ENCODE measurements at regions not wholly inside any gene's neighbourhood (a gene's known extent, or its start where the extent isn't known, plus 50 kb on each side); places are given as distances from the start of the nearest gene placed in this dataset.

- DNase-seq: no peak
Measured at GRCh38 chr15:69780981-69781380, 316.7 kb downstream of the TLE3 start.

GRCh38 chr15:69781411-69782125, 316.1 kb downstream of the TLE3 start:
- DNase-seq: no peak

- DNase-seq: no peak
Measured at GRCh38 chr15:69782139-69782658, 315.5 kb downstream of the TLE3 start.

GRCh38 chr15:69782809-69783208, 314.9 kb downstream of the TLE3 start:
- DNase-seq: no peak

- DNase-seq: no peak
Measured at GRCh38 chr15:69783211-69783610, 314.5 kb downstream of the TLE3 start.

GRCh38 chr15:69784798-69785566, 312.7 kb downstream of the TLE3 start:
- DNase-seq: no peak

GRCh38 chr15:69786136-69786701, 311.5 kb downstream of the TLE3 start:
- no peak for DNase-seq

- DNase-seq: no peak
Measured at GRCh38 chr15:69787791-69788190, 309.9 kb downstream of the TLE3 start.

GRCh38 chr15:69789648-69790393, 307.9 kb downstream of the TLE3 start:
- no peak for DNase-seq

GRCh38 chr15:69790632-69791031, 307.1 kb downstream of the TLE3 start:
- no peak for DNase-seq

GRCh38 chr15:69792823-69793222, 304.9 kb downstream of the TLE3 start:
- DNase-seq: no peak

GRCh38 chr15:69793431-69793780, 304.3 kb downstream of the TLE3 start:
- no peak for DNase-seq

- no peak for DNase-seq
Measured at GRCh38 chr15:69793781-69794451, 303.8 kb downstream of the TLE3 start.

GRCh38 chr15:69794645-69795469, 302.9 kb downstream of the TLE3 start:
- no peak for DNase-seq

- DNase-seq: no peak
Measured at GRCh38 chr15:69795601-69796000, 302.1 kb downstream of the TLE3 start.

GRCh38 chr15:69797051-69797595, 300.6 kb downstream of the TLE3 start:
- no peak for DNase-seq

GRCh38 chr15:69797615-69798014, 300.1 kb downstream of the TLE3 start:
- no peak for DNase-seq

- no peak for DNase-seq
Measured at GRCh38 chr15:69798481-69799250, 299.1 kb downstream of the TLE3 start.

- DNase-seq: no peak
Measured at GRCh38 chr15:69801144-69801543, 296.6 kb downstream of the TLE3 start.

GRCh38 chr15:69802432-69802831, 295.3 kb downstream of the TLE3 start:
- DNase-seq: no peak

- no peak for DNase-seq
Measured at GRCh38 chr15:69804786-69805185, 292.9 kb downstream of the TLE3 start.

All from stimulated activated CD4-positive, alpha-beta T cell treated with anti-CD3 and anti-CD28 coated beads, Interleukin-12 subunit alpha, Interleukin-12 subunit beta, amount 100 ng/mL, for 4 hours (primary cell).